NCI-H1048 (cell line): ENCODE measurements at regions not wholly inside any gene's neighbourhood (a gene's known extent, or its start where the extent isn't known, plus 50 kb on each side); places are given as distances from the start of the nearest gene placed in this dataset.
"Not testable (repeated sequence)": the region's sequence is repeated elsewhere in the genome, so short reads cannot be mapped to it uniquely, and the experiment has no call there.

Source experiments
- DNase-seq: peaks from one replicate; lab custom pipeline; 2025; lab: John Stamatoyannopoulos, UW

- DNase-seq: no peak
Observed at GRCh38 chr15:89028036-89028435, 60.2 kb upstream of the ABHD2 start.

GRCh38 chr15:89030311-89030710 is 57.9 kb upstream of the ABHD2 start:
- DNase-seq: no peak

GRCh38 chr15:89031637-89032285 is 56.5 kb upstream of the ABHD2 start:
- DNase-seq: not testable (repeated sequence)

- no peak for DNase-seq
Observed at GRCh38 chr15:89034305-89034704, 54.0 kb upstream of the ABHD2 start.

DNA sequence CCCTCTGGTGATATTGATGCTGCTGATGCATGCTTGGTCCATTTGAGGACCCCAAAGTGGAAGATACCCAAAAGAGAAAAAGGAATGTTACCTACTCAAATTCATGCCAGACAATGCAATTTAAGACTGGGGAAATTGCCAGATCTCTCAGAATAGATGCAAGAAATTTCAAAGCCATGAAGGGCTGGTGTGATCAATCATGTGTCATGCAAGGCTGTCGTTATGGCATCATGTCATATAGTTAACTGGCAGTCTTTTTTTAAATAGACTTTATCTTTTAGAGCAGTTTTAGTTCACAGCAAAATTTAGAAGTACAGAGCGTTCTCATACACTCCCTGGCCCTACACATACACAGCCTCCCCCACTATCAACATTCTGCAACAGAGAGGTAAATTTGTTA is 53.1 kb upstream of the ABHD2 start:
- DNase-seq: no peak

DNA sequence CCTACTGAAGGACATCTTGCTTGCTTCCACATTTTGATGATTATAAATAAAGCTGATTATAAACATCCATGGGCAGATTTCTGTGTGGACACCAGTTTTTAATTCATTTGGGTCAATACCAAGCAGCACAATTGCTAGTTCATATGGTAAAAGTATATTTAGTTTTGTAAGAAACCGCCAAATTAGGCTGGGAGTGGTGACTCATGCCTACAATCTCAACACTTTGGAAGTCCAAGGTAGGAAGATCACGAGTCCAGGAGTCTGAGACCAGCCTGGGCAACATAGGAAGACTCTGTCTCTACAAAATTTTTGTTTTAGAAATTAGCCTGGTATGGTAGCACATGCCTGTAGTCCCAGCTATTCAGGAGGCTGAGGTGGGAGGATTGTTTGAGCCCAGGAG is 52.6 kb upstream of the ABHD2 start:
- no peak for DNase-seq

GRCh38 chr15:89038146-89038545 is 50.1 kb upstream of the ABHD2 start:
- no peak for DNase-seq
